GM12878 (cell line): ENCODE measurements at regions not wholly inside any gene's neighbourhood (a gene's known extent, or its start where the extent isn't known, plus 50 kb on each side); places are given as distances from the start of the nearest gene placed in this dataset.

ENCODE experiments used
- CHD2 ChIP-seq: IDR thresholded peaks from 2 replicates; pipeline ENCODE4 v1.6.1; 2011; ENCODE audit warnings: low read depth, low read length, improper control_type of control experiment, borderline replicate concordance
- CTCF ChIP-seq, 3 experiments: IDR thresholded peaks in 2 of 3; conservative IDR thresholded peaks in 1 of 3; 2 replicates each; pipeline ENCODE4 v1.5.1; 2011; ENCODE audit warnings: low read depth in 3 of 3, low read length in 3 of 3, mild to moderate bottlenecking in 3 of 3, control low read depth in 2 of 3, moderate library complexity in 2 of 3, inconsistent platforms in 1 of 3, mixed read lengths in 1 of 3; ENCODE audit not compliant: control insufficient read depth in 2 of 3, insufficient read depth in 1 of 3; ENCODE audit errors: extremely low read depth in 1 of 3
- EP300 ChIP-seq, 2 experiments: fragments of 150-350 bp in 1 of 2; IDR thresholded peaks; 2 replicates each; pipeline ENCODE4 v1.6.1; 2011 to 2012; ENCODE audit warnings: low read depth in 2 of 2, low read length in 2 of 2, borderline replicate concordance in 1 of 2, improper control_type of control experiment in 1 of 2, inconsistent platforms in 1 of 2; ENCODE audit not compliant: control insufficient read depth in 1 of 2
- MAX ChIP-seq: IDR thresholded peaks from 2 replicates; pipeline ENCODE4 v1.6.1; 2012; ENCODE audit warnings: low read depth, low read length, improper control_type of control experiment
- SMC3 ChIP-seq: IDR thresholded peaks from 2 replicates; pipeline ENCODE4 v1.6.1; 2011; ENCODE audit warnings: low read length, improper control_type of control experiment, borderline replicate concordance
- YY1 ChIP-seq: IDR thresholded peaks from 2 replicates; pipeline ENCODE4 v1.6.1; 2011; ENCODE audit warnings: low read depth, mild to moderate bottlenecking, low read length

GRCh38 chr22:27603800-27604144 is 197.8 kb downstream of the MN1 start:
- TF ChIP-seq YY1 (no peak), CHD2 (no peak), SMC3 (no peak), CTCF (IDR thresholded peaks at IDR 0.05 in 2 of 3, conservative IDR thresholded peaks at IDR 0.05 in 1 of 3; ENCODE audit: control insufficient read depth in 2 of 3, extremely low read depth in 1 of 3, insufficient read depth in 1 of 3, low read depth in 3 of 3, low read length in 3 of 3) (no peak), MAX (no peak), EP300 (IDR thresholded peaks at IDR 0.05; ENCODE audit: borderline replicate concordance in 1 of 2, control insufficient read depth in 1 of 2, low read depth in 2 of 2, low read length in 2 of 2) (no peak)
